ENCODE measurements at regions not wholly inside any gene's neighbourhood (a gene's known extent, or its start where the extent isn't known, plus 50 kb on each side); places are given as distances from the start of the nearest gene placed in this dataset.
A peak's percentile ranks its signal among the peaks of the same experiment; 100 is the strongest.

- TF ChIP-seq CTCF (IDR thresholded peaks at IDR 0.05; ENCODE audit: insufficient read depth, low read depth, low read length, missing control alignments): no peak
- no peak for DNase-seq (ENCODE audit: low read depth)
- H3K4me3 ChIP-seq (ENCODE audit: low read length): no peak overlapping the region
These were observed 236.7 kb upstream of the GATB start for GRCh38 chr4:151997461-151997860.

- no peak for TF ChIP-seq CTCF (IDR thresholded peaks at IDR 0.05; ENCODE audit: insufficient read depth, low read depth, low read length, missing control alignments)
- DNase-seq (ENCODE audit: low read depth): no peak
- H3K4me3 ChIP-seq (ENCODE audit: low read length): no peak overlapping the region
These were observed 233.6 kb upstream of the GATB start for GRCh38 chr4:151994429-151994828.

- TF ChIP-seq CTCF (IDR thresholded peaks at IDR 0.05; ENCODE audit: insufficient read depth, low read depth, low read length, missing control alignments): no peak
- no peak overlapping the region for H3K4me3 ChIP-seq (ENCODE audit: low read length)
- no peak for DNase-seq (ENCODE audit: low read depth)
These were observed 232.7 kb upstream of the GATB start for GRCh38 chr4:151993521-151993920.

GRCh38 chr4:151992332-151993154, 231.7 kb upstream of the GATB start:
- no peak for TF ChIP-seq CTCF (IDR thresholded peaks at IDR 0.05; ENCODE audit: insufficient read depth, low read depth, low read length, missing control alignments)
- peak; percentile 35 for DNase-seq (ENCODE audit: low read depth)
- H3K4me3 ChIP-seq (ENCODE audit: low read length): no peak overlapping the region

GRCh38 chr4:151991884-151992167, 231.0 kb upstream of the GATB start:
- H3K4me3 ChIP-seq (ENCODE audit: low read length): no peak overlapping the region
- TF ChIP-seq CTCF (IDR thresholded peaks at IDR 0.05; ENCODE audit: insufficient read depth, low read depth, low read length, missing control alignments): no peak
- no peak for DNase-seq (ENCODE audit: low read depth)

- no peak for TF ChIP-seq CTCF (IDR thresholded peaks at IDR 0.05; ENCODE audit: insufficient read depth, low read depth, low read length, missing control alignments)
- H3K4me3 ChIP-seq (ENCODE audit: low read length): no peak overlapping the region
- no peak for DNase-seq (ENCODE audit: low read depth)
These were observed 230.4 kb upstream of the GATB start for GRCh38 chr4:151991001-151991883.

Data from epithelial cell of esophagus (primary cell).